Right hindlimb (tissue), 1 donor: ENCODE measurements at regions not wholly inside any gene's neighbourhood (a gene's known extent, or its start where the extent isn't known, plus 50 kb on each side); places are given as distances from the start of the nearest gene placed in this dataset.

ENCODE experiments used
- DNase-seq: peaks from one replicate; pipeline ENCODE4 v3.0.0-alpha.2; 2018

- DNase-seq = no peak
Observed at GRCh38 chr7:93632371-93632770, 57.8 kb upstream of the CALCR start.

GRCh38 chr7:93629291-93629801, 54.8 kb upstream of the CALCR start:
- no peak for DNase-seq

- DNase-seq = no peak
Observed at GRCh38 chr7:93626869-93627268, 52.3 kb upstream of the CALCR start.
